Naive thymus-derived CD4-positive, alpha-beta T cell (primary cell): ENCODE measurements at regions not wholly inside any gene's neighbourhood (a gene's known extent, or its start where the extent isn't known, plus 50 kb on each side); places are given as distances from the start of the nearest gene placed in this dataset.

Source experiments
- ATAC-seq: fragments of 150-1000 bp; cut with Tn5 transposase; 2 replicates; pipeline ENCODE4 v1.10.0; 2021; ENCODE audit warnings: mild to moderate bottlenecking, moderate library complexity
- CTCF ChIA-PET: fragments of 350-600 bp; sonication (Branson Sonifier 250); formaldehyde crosslinking; loops from one replicate; lab custom pipeline; 2021; ENCODE audit warnings: antibody characterized with exemption; lab: Charles Lee
- POLR2A ChIA-PET: fragments of 350-600 bp; sonication (Branson Sonifier 250); formaldehyde crosslinking; loops from one replicate; lab custom pipeline; 2021; ENCODE audit warnings: antibody characterized with exemption, inconsistent platforms; lab: Charles Lee
- DNase-seq, 9 donors: peaks; one replicate each; pipeline versions ENCODE4 v3.0.0 to v3.0.0-alpha.2; 2020 to 2022; ENCODE audit warnings: mixed read lengths in 1 of 9
- H3K27ac ChIP-seq: one replicate; pipeline ENCODE4 v1.7.0; 2013; ENCODE audit warnings: mild to moderate bottlenecking, low read depth, low read length, moderate library complexity
- H3K27me3 ChIP-seq, 2 donors: one replicate each; pipeline ENCODE4 v1.7.0; 2013; ENCODE audit warnings: low read length in 2 of 2, mild to moderate bottlenecking in 2 of 2, moderate library complexity in 2 of 2; ENCODE audit not compliant: control insufficient read depth in 2 of 2, insufficient read depth in 2 of 2
- H3K36me3 ChIP-seq, 3 experiments: 1 replicate in 2 of 3; 2 replicates in 1 of 3; pipeline ENCODE4 v1.7.0; 2013; ENCODE audit warnings: low read length in 3 of 3, mild to moderate bottlenecking in 3 of 3, moderate library complexity in 1 of 3; ENCODE audit not compliant: insufficient read depth in 3 of 3, control insufficient read depth in 2 of 3
- H3K4me1 ChIP-seq, 2 donors: one replicate each; pipeline ENCODE4 v1.7.0; 2013; ENCODE audit warnings: low read length in 2 of 2, mild to moderate bottlenecking in 2 of 2, moderate library complexity in 1 of 2; ENCODE audit not compliant: control insufficient read depth in 2 of 2, insufficient read depth in 2 of 2
- H3K4me3 ChIP-seq: 2 replicates; pipeline ENCODE4 v1.7.0; 2013; ENCODE audit warnings: mild to moderate bottlenecking, low read length
- H3K9me3 ChIP-seq, 3 experiments: 1 replicate in 2 of 3; 2 replicates in 1 of 3; pipeline ENCODE4 v1.7.0; 2013; ENCODE audit warnings: low read length in 3 of 3; ENCODE audit not compliant: control insufficient read depth in 2 of 3
- H3K27ac Mint-ChIP-seq, 9 donors: one replicate each; pipeline ENCODE4 v1.8.0; 2020 to 2022; ENCODE audit warnings: mixed read lengths in 9 of 9, mild to moderate bottlenecking in 8 of 9, moderate library complexity in 5 of 9, inconsistent platforms in 2 of 9
- H3K27me3 Mint-ChIP-seq, 5 donors: one replicate each; pipeline ENCODE4 v1.8.0; 2021 to 2022; ENCODE audit warnings: mixed read lengths in 5 of 5, mild to moderate bottlenecking in 1 of 5
- H3K36me3 Mint-ChIP-seq, 5 donors: one replicate each; pipeline ENCODE4 v1.8.0; 2020 to 2022; ENCODE audit warnings: mixed read lengths in 5 of 5, mild to moderate bottlenecking in 3 of 5, inconsistent platforms in 1 of 5
- H3K4me1 Mint-ChIP-seq, 7 donors: one replicate each; pipeline ENCODE4 v1.8.0; 2020 to 2022; ENCODE audit warnings: mixed read lengths in 7 of 7, mild to moderate bottlenecking in 3 of 7, inconsistent platforms in 1 of 7
- H3K4me3 Mint-ChIP-seq, 10 donors: one replicate each; pipeline ENCODE4 v1.8.0; 2020 to 2022; ENCODE audit warnings: mild to moderate bottlenecking in 10 of 10, mixed read lengths in 10 of 10, moderate library complexity in 6 of 10, inconsistent platforms in 2 of 10
- H3K9me3 Mint-ChIP-seq, 11 donors: one replicate each; pipeline ENCODE4 v1.8.0; 2020 to 2022; ENCODE audit warnings: mixed read lengths in 11 of 11, mild to moderate bottlenecking in 4 of 11, inconsistent platforms in 1 of 11, moderate library complexity in 1 of 11
- intact Hi-C, 2 donors: fragments of 100-400 bp; cut with micrococcal nuclease; formaldehyde crosslinking; loops; one replicate each; pipeline ENCODE4 v1.15.1; 2023

GRCh38 chr13:29921542-29921941 is 71.1 kb upstream of the UBL3 start:
- Histone ChIP-seq H3K27ac (no peak overlapping the region), H3K36me3 (no peaks in the 10 kb centered on the region), H3K27me3 (no peaks in the 10 kb centered on the region), H3K9me3 (no peaks in the 10 kb centered on the region), H3K4me3 (no peak overlapping the region), H3K4me1 (no peaks in the 10 kb centered on the region)
- no peak for ATAC-seq
- CTCF ChIA-PET = interaction anchor here (0.7 to 4.5 kb wide), 5 partner anchors 13 to 190 kb away, joined by 3 to 35 read pairs (median 3); no protein-coding TSS in a partner anchor
- Mint-ChIP-seq H3K27ac (no peak overlapping the region), H3K27me3 (peaks cover 0 to 3% (median 0%) of the 10 kb centered on the region in 5 donors), H3K4me1 (peaks cover 0 to 40% (median 13%) of the 10 kb centered on the region in 7 donors), H3K36me3 (peaks cover 0 to 4% (median 0%) of the 10 kb centered on the region in 5 donors), H3K4me3 (no peak overlapping the region), H3K9me3 (peaks cover 0 to 2% (median 0%) of the 10 kb centered on the region in 11 donors)
- DNase-seq = no peak
- POLR2A ChIA-PET = interaction anchor here (1.2 to 2.1 kb wide), 2 partner anchors 9 to 14 kb away, joined by 5 read pairs; no protein-coding TSS in a partner anchor
- intact Hi-C loops = loop anchor here in 1 of 2 donors (5.0 kb wide), 1 partner anchor 149 kb away; no protein-coding TSS in a partner anchor

GRCh38 chr13:29920025-29920643 is 69.7 kb upstream of the UBL3 start:
- intact Hi-C loops = loop anchor here in 1 of 2 donors (5.0 kb wide), 1 partner anchor 148 kb away; no protein-coding TSS in a partner anchor
- Histone ChIP-seq H3K9me3 (no peaks in the 10 kb centered on the region), H3K27me3 (no peaks in the 10 kb centered on the region), H3K4me1 (no peaks in the 10 kb centered on the region), H3K36me3 (no peaks in the 10 kb centered on the region), H3K4me3 (no peak overlapping the region), H3K27ac (no peak overlapping the region)
- peaks cover 0 to 4% (median 0%) of the 10 kb centered on the region in 5 donors for H3K36me3 Mint-ChIP-seq
- CTCF ChIA-PET = interaction anchor here (0.8 kb wide), 1 partner anchor 54 kb away, joined by 3 read pairs; no protein-coding TSS in a partner anchor
- peaks cover 0 to 2% (median 0%) of the 10 kb centered on the region in 11 donors for H3K9me3 Mint-ChIP-seq
- DNase-seq (no peak), ATAC-seq (no peak)
- no peak overlapping the region for H3K27ac Mint-ChIP-seq
- peaks cover 0 to 3% (median 0%) of the 10 kb centered on the region in 5 donors for H3K27me3 Mint-ChIP-seq
- H3K4me3 Mint-ChIP-seq = no peak overlapping the region
- peaks cover 0 to 30% (median 10%) of the 10 kb centered on the region in 7 donors for H3K4me1 Mint-ChIP-seq
- POLR2A ChIA-PET = interaction anchor here (1.1 to 2.1 kb wide), 3 partner anchors 8 to 16 kb away, joined by 3 to 5 read pairs (median 5); no protein-coding TSS in a partner anchor

- peaks cover 0 to 19% (median 6%) of the 10 kb centered on the region in 7 donors for H3K4me1 Mint-ChIP-seq
- peaks cover 0 to 2% (median 0%) of the 10 kb centered on the region in 11 donors for H3K9me3 Mint-ChIP-seq
- no peak overlapping the region for H3K27ac Mint-ChIP-seq
- no peaks in the 10 kb centered on the region for H3K27me3 ChIP-seq
- H3K9me3 ChIP-seq = no peaks in the 10 kb centered on the region
- H3K4me3 ChIP-seq = no peak overlapping the region
- DNase-seq (no peak), ATAC-seq (no peak)
- ChIA-PET POLR2A (no interaction called here), CTCF (interaction anchor here (1.3 kb wide), 1 partner anchor 12 kb away, joined by 3 read pairs; no protein-coding TSS in a partner anchor)
- peaks cover 0 to 1% (median 0%) of the 10 kb centered on the region in 5 donors for H3K36me3 Mint-ChIP-seq
- intact Hi-C loops = no loop called here
- H3K4me3 Mint-ChIP-seq = no peak overlapping the region
- H3K27me3 Mint-ChIP-seq = peaks cover 0 to 3% (median 0%) of the 10 kb centered on the region in 5 donors
- no peaks in the 10 kb centered on the region for H3K4me1 ChIP-seq
- no peak overlapping the region for H3K27ac ChIP-seq
- H3K36me3 ChIP-seq = no peaks in the 10 kb centered on the region
Observed at GRCh38 chr13:29918845-29919244, 68.4 kb upstream of the UBL3 start.

GRCh38 chr13:29917650-29918049 is 67.2 kb upstream of the UBL3 start:
- H3K27me3 ChIP-seq = no peaks in the 10 kb centered on the region
- Mint-ChIP-seq H3K27me3 (peaks cover 0 to 4% (median 0%) of the 10 kb centered on the region in 5 donors), H3K4me1 (peaks cover 0 to 10% (median 0%) of the 10 kb centered on the region in 7 donors), H3K9me3 (peaks cover 0 to 2% (median 0%) of the 10 kb centered on the region in 11 donors), H3K36me3 (peaks cover 0 to 1% (median 0%) of the 10 kb centered on the region in 5 donors), H3K4me3 (no peak overlapping the region), H3K27ac (no peak overlapping the region)
- DNase-seq (no peak), ATAC-seq (no peak)
- no peaks in the 10 kb centered on the region for H3K36me3 ChIP-seq
- H3K9me3 ChIP-seq = no peaks in the 10 kb centered on the region
- H3K27ac ChIP-seq = no peak overlapping the region
- POLR2A ChIA-PET = interaction anchor here (0.7 kb wide), 1 partner anchor 59 kb away, joined by 3 read pairs; no protein-coding TSS in a partner anchor
- CTCF ChIA-PET = interaction anchor here (0.6 to 1.3 kb wide), 3 partner anchors 13 to 131 kb away, joined by 3 to 4 read pairs (median 3); no protein-coding TSS in a partner anchor
- H3K4me3 ChIP-seq = no peak overlapping the region
- intact Hi-C loops = no loop called here
- H3K4me1 ChIP-seq = no peaks in the 10 kb centered on the region

- Mint-ChIP-seq H3K4me3 (no peak overlapping the region), H3K4me1 (peaks cover 0 to 17% (median 0%) of the 10 kb centered on the region in 7 donors)
- CTCF ChIA-PET = no interaction called here
Observed at GRCh38 chr13:29914581-29914980, 64.2 kb upstream of the UBL3 start.

GRCh38 chr13:29911781-29912418 is 61.5 kb upstream of the UBL3 start:
- Histone ChIP-seq H3K4me3 (no peak overlapping the region), H3K27ac (no peak overlapping the region), H3K4me1 (no peaks in the 10 kb centered on the region), H3K27me3 (no peaks in the 10 kb centered on the region), H3K9me3 (no peaks in the 10 kb centered on the region), H3K36me3 (no peaks in the 10 kb centered on the region)
- H3K4me3 Mint-ChIP-seq = no peak overlapping the region
- peaks cover 0 to 5% (median 0%) of the 10 kb centered on the region in 5 donors for H3K27me3 Mint-ChIP-seq
- H3K27ac Mint-ChIP-seq = no peak overlapping the region
- no peaks in the 10 kb centered on the region for H3K9me3 Mint-ChIP-seq
- POLR2A ChIA-PET = interaction anchor here (1.3 kb wide), 2 partner anchors 9 to 10 kb away, joined by 3 to 5 read pairs; no protein-coding TSS in a partner anchor
- peaks cover 0 to 22% (median 0%) of the 10 kb centered on the region in 7 donors for H3K4me1 Mint-ChIP-seq
- intact Hi-C loops = no loop called here
- DNase-seq (no peak), ATAC-seq (no peak)
- CTCF ChIA-PET = interaction anchor here (1.8 kb wide), 1 partner anchor 12 kb away, joined by 5 read pairs; no protein-coding TSS in a partner anchor
- peaks cover 0 to 1% (median 0%) of the 10 kb centered on the region in 5 donors for H3K36me3 Mint-ChIP-seq

More at GRCh38 chr13:29914581-29914980, 64.2 kb upstream of the UBL3 start:
- Mint-ChIP-seq H3K9me3 (peaks cover 0 to 2% (median 0%) of the 10 kb centered on the region in 11 donors), H3K27ac (no peak overlapping the region), H3K27me3 (peaks cover 0 to 5% (median 0%) of the 10 kb centered on the region in 5 donors), H3K36me3 (peaks cover 0 to 1% (median 0%) of the 10 kb centered on the region in 5 donors)
- Histone ChIP-seq H3K4me1 (no peaks in the 10 kb centered on the region), H3K9me3 (no peaks in the 10 kb centered on the region), H3K27me3 (no peaks in the 10 kb centered on the region), H3K36me3 (no peaks in the 10 kb centered on the region), H3K27ac (no peak overlapping the region), H3K4me3 (no peak overlapping the region)
- POLR2A ChIA-PET = no interaction called here
- ATAC-seq = no peak
- intact Hi-C loops = no loop called here
- DNase-seq = no peak
